GM12878 (cell line): ENCODE measurements at regions not wholly inside any gene's neighbourhood (a gene's known extent, or its start where the extent isn't known, plus 50 kb on each side); places are given as distances from the start of the nearest gene placed in this dataset.

Experiments used
- BMI1 ChIP-seq: fragments of 450-650 bp; IDR thresholded peaks from 2 replicates; pipeline ENCODE4 v1.6.1; 2016; ENCODE audit warnings: mild to moderate bottlenecking, moderate library complexity, borderline replicate concordance
- BRCA1 ChIP-seq: IDR thresholded peaks from 2 replicates; pipeline ENCODE4 v1.6.1; 2011; ENCODE audit warnings: low read depth, low read length, improper control_type of control experiment
- CHD4 ChIP-seq: fragments of 200-600 bp; sonication (generic); IDR thresholded peaks from 2 replicates; pipeline ENCODE4 v1.6.1; 2016; ENCODE audit warnings: mild to moderate bottlenecking
- ETV6 ChIP-seq, 2 experiments: fragments of 450-650 bp in 1 of 2; IDR thresholded peaks in 1 of 2; conservative IDR thresholded peaks in 1 of 2; 2 replicates each; pipeline ENCODE4 v1.6.1; 2014; ENCODE audit warnings: antibody characterized with exemption in 1 of 2, borderline replicate concordance in 1 of 2, low read depth in 1 of 2, mild to moderate bottlenecking in 1 of 2, moderate library complexity in 1 of 2
- MTA3 ChIP-seq: IDR thresholded peaks from 2 replicates; pipeline ENCODE4 v1.6.1; 2012; ENCODE audit warnings: low read length, inconsistent platforms, borderline replicate concordance
- NR2C1 ChIP-seq: fragments of 450-650 bp; IDR thresholded peaks from 2 replicates; pipeline ENCODE4 v1.6.1; 2017; ENCODE audit warnings: antibody characterized with exemption, mild to moderate bottlenecking, moderate library complexity
- POLR2A ChIP-seq: IDR thresholded peaks from 2 replicates; pipeline ENCODE4 v1.6.1; 2011; ENCODE audit warnings: low read depth, mild to moderate bottlenecking, low read length
- POLR2AphosphoS5 ChIP-seq: IDR thresholded peaks from 2 replicates; pipeline ENCODE4 v1.6.1; 2011; ENCODE audit warnings: mild to moderate bottlenecking, low read length, inconsistent platforms
- ZNF207 ChIP-seq: fragments of 450-650 bp; IDR thresholded peaks from 2 replicates; pipeline ENCODE4 v1.6.1; 2014; ENCODE audit warnings: antibody characterized with exemption, mild to moderate bottlenecking, borderline replicate concordance
- TF ChIP-seq, protein P1 (sequence below): IDR thresholded peaks from 2 replicates; pipeline ENCODE4 v1.6.1; 2011; ENCODE audit warnings: borderline replicate concordance, low read depth, mild to moderate bottlenecking, moderate library complexity, low read length; ENCODE audit not compliant: insufficient read depth, poor library complexity, severe bottlenecking
- TF ChIP-seq, protein P2 (sequence below), 3 experiments: IDR thresholded peaks in 2 of 3; conservative IDR thresholded peaks in 1 of 3; 2 replicates each; pipeline ENCODE4 v1.5.1; 2011; ENCODE audit warnings: low read depth in 3 of 3, low read length in 3 of 3, mild to moderate bottlenecking in 3 of 3, control low read depth in 2 of 3, moderate library complexity in 2 of 3, inconsistent platforms in 1 of 3, mixed read lengths in 1 of 3; ENCODE audit not compliant: control insufficient read depth in 2 of 3, insufficient read depth in 1 of 3; ENCODE audit errors: extremely low read depth in 1 of 3

DNA sequence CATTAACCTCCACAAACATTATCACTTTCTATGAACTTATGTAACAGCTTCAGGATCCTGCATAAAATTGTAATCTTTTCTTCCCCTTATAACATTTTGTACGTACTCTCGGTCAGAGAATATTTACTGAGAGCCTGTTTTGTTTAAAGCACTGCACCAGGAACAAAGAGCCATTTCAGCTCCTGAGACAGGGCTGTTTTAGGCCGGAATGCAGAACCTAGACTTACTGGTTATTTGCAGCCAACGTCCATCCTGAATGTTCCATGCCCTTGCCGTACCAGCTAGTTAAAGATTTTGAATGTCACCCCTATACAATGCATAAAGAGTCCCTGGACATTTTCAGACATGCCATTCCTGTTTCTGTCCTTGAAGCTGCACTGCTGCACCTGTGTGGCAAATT is 248.8 kb downstream of the PCDH7 start:
- TF ChIP-seq, protein P1, sequence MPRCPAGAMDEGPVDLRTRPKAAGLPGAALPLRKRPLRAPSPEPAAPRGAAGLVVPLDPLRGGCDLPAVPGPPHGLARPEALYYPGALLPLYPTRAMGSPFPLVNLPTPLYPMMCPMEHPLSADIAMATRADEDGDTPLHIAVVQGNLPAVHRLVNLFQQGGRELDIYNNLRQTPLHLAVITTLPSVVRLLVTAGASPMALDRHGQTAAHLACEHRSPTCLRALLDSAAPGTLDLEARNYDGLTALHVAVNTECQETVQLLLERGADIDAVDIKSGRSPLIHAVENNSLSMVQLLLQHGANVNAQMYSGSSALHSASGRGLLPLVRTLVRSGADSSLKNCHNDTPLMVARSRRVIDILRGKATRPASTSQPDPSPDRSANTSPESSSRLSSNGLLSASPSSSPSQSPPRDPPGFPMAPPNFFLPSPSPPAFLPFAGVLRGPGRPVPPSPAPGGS = no peak
- TF ChIP-seq ZNF207 = no peak
- TF ChIP-seq, protein P2, sequence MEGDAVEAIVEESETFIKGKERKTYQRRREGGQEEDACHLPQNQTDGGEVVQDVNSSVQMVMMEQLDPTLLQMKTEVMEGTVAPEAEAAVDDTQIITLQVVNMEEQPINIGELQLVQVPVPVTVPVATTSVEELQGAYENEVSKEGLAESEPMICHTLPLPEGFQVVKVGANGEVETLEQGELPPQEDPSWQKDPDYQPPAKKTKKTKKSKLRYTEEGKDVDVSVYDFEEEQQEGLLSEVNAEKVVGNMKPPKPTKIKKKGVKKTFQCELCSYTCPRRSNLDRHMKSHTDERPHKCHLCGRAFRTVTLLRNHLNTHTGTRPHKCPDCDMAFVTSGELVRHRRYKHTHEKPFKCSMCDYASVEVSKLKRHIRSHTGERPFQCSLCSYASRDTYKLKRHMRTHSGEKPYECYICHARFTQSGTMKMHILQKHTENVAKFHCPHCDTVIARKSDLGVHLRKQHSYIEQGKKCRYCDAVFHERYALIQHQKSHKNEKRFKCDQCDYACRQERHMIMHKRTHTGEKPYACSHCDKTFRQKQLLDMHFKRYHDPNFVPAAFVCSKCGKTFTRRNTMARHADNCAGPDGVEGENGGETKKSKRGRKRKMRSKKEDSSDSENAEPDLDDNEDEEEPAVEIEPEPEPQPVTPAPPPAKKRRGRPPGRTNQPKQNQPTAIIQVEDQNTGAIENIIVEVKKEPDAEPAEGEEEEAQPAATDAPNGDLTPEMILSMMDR (IDR thresholded peaks at IDR 0.05 in 2 of 3, conservative IDR thresholded peaks at IDR 0.05 in 1 of 3; ENCODE audit: control insufficient read depth in 2 of 3, extremely low read depth in 1 of 3, insufficient read depth in 1 of 3, low read depth in 3 of 3, low read length in 3 of 3) = no peak
- no peak for TF ChIP-seq MTA3
- TF ChIP-seq BMI1 = no peak
- TF ChIP-seq BRCA1 = no peak
- TF ChIP-seq POLR2A = no peak
- TF ChIP-seq CHD4 = no peak
- TF ChIP-seq POLR2AphosphoS5 = no peak
- no peak for TF ChIP-seq ETV6 (conservative IDR thresholded peaks at IDR 0.05 in 1 of 2, IDR thresholded peaks at IDR 0.05 in 1 of 2; ENCODE audit: borderline replicate concordance in 1 of 2, low read depth in 1 of 2)
- TF ChIP-seq NR2C1 = no peak
